ENCODE measurements at regions not wholly inside any gene's neighbourhood (a gene's known extent, or its start where the extent isn't known, plus 50 kb on each side); places are given as distances from the start of the nearest gene placed in this dataset.

GRCh38 chr2:17232776-17233556 lies 285.3 kb downstream of the RAD51AP2 start:
- H2BK20ac ChIP-seq (ENCODE audit: low read depth, low read length, poor library complexity, severe bottlenecking): no peak overlapping the region
- DNase-seq: no peak

More at GRCh38 chr2:17232776-17233556, 285.3 kb downstream of the RAD51AP2 start:
- Histone ChIP-seq H4K20me1 (ENCODE audit: control insufficient read depth, insufficient read depth, insufficient read length) (no peaks in the 10 kb centered on the region), H3K4me2 (ENCODE audit: insufficient read depth, insufficient read length, low read length) (no peak overlapping the region), H3K56ac (ENCODE audit: insufficient read length, low read depth, low read length) (no peak overlapping the region), H3K4ac (ENCODE audit: low read depth, low read length) (no peak overlapping the region), H3K14ac (ENCODE audit: insufficient read depth, low read length) (no peak overlapping the region), H4K5ac (ENCODE audit: insufficient read length, low read depth, low read length) (no peak overlapping the region), H3K4me1 (ENCODE audit: insufficient read depth, low read length) (no peaks in the 10 kb centered on the region), H2AK5ac (ENCODE audit: insufficient read length, low read length) (no peak overlapping the region), H3K79me2 (ENCODE audit: insufficient read depth, low read length) (no peaks in the 10 kb centered on the region), H3K9ac (ENCODE audit: extremely low read depth, insufficient read length, low read length) (no peak overlapping the region), H4K91ac (ENCODE audit: insufficient read length, low read depth, low read length) (no peak overlapping the region), H3K9me3 (ENCODE audit: control insufficient read depth, low read depth, low read length) (no peaks in the 10 kb centered on the region), H3K27me3 (ENCODE audit: insufficient read depth, low read length) (no peaks in the 10 kb centered on the region), H4K8ac (replicated peaks; ENCODE audit: insufficient read length, low read depth, low read length) (no peak overlapping the region), H3K27ac (ENCODE audit: insufficient read length, low read depth, low read length) (no peak overlapping the region), H2BK120ac (ENCODE audit: low read depth, low read length, poor library complexity, severe bottlenecking) (no peak overlapping the region), H2BK12ac (ENCODE audit: insufficient read length, low read depth, low read length) (no peak overlapping the region), H3K23ac (ENCODE audit: insufficient read length, low read depth, low read length) (no peak overlapping the region), H3T11ph (ENCODE audit: low read length) (no peak overlapping the region), H3K18ac (ENCODE audit: insufficient read length, low read depth, low read length) (no peak overlapping the region), H2AFZ (ENCODE audit: low read length) (no peak overlapping the region), H2BK5ac (ENCODE audit: insufficient read length, low read length) (no peak overlapping the region), H2BK15ac (ENCODE audit: low read depth, low read length) (no peak overlapping the region), H3K79me1 (ENCODE audit: insufficient read depth, low read depth, low read length, poor library complexity, severe bottlenecking) (no peaks in the 10 kb centered on the region), H3K23me2 (ENCODE audit: insufficient read length, low read depth, low read length, poor library complexity, severe bottlenecking) (no peaks in the 10 kb centered on the region)
- no peak overlapping the region for H3K27ac Mint-ChIP-seq
- no CpG with 5 or more reads among the region's 4 CpGs for WGBS (ENCODE audit: extremely low coverage, insufficient read length, low lambda C conversion rate)
- no peaks in the 10 kb centered on the region for H3K36me3 Mint-ChIP-seq (ENCODE audit: insufficient read depth in 1 of 3, low read depth in 3 of 3)
- no peaks in the 10 kb centered on the region for H3K9me3 Mint-ChIP-seq
- TF ChIP-seq CTCF (conservative IDR thresholded peaks at IDR 0.05): no peak
- H3K27me3 Mint-ChIP-seq (ENCODE audit: low read depth): no peaks in the 10 kb centered on the region
- no peak overlapping the region for H3K4me3 Mint-ChIP-seq
- H3K4me1 Mint-ChIP-seq: no peaks in the 10 kb centered on the region

Measured in H9 (cell line).